HG03066 (cell line): ENCODE measurements at regions not wholly inside any gene's neighbourhood (a gene's known extent, or its start where the extent isn't known, plus 50 kb on each side); places are given as distances from the start of the nearest gene placed in this dataset.

Experiments used
- ATAC-seq: cut with Tn5 transposase; IDR thresholded peaks from one replicate; pipeline ENCODE4 v1.9.1; 2021; ENCODE audit warnings: low read depth; ENCODE audit not compliant: unreplicated experiment

GRCh38 chr1:209266590-209267205, 316.8 kb upstream of the CAMK1G start:
- no peak for ATAC-seq

GRCh38 chr1:209267968-209268367, 315.5 kb upstream of the CAMK1G start:
- ATAC-seq, result no peak

GRCh38 chr1:209268479-209268878, 315.0 kb upstream of the CAMK1G start:
- ATAC-seq, result no peak

- ATAC-seq, result no peak
These were observed 307.2 kb upstream of the CAMK1G start for GRCh38 chr1:209276321-209276720.

GRCh38 chr1:209277662-209278061, 305.9 kb upstream of the CAMK1G start:
- ATAC-seq, result no peak

- ATAC-seq, result no peak
These were observed 291.8 kb upstream of the CAMK1G start for GRCh38 chr1:209291715-209292114.

GRCh38 chr1:209302779-209303568, 280.5 kb upstream of the CAMK1G start:
- ATAC-seq, result no peak

GRCh38 chr1:209304166-209304565, 279.3 kb upstream of the CAMK1G start:
- no peak for ATAC-seq

GRCh38 chr1:209305221-209305954, 278.1 kb upstream of the CAMK1G start:
- no peak for ATAC-seq

- ATAC-seq, result no peak
These were observed 275.7 kb upstream of the CAMK1G start for GRCh38 chr1:209307846-209308245.

GRCh38 chr1:209309198-209309597, 274.3 kb upstream of the CAMK1G start:
- ATAC-seq, result no peak

- ATAC-seq, result no peak
These were observed 271.7 kb upstream of the CAMK1G start for GRCh38 chr1:209311770-209312169.

GRCh38 chr1:209316929-209317328, 266.6 kb upstream of the CAMK1G start:
- no peak for ATAC-seq

- ATAC-seq, result no peak
These were observed 265.1 kb upstream of the CAMK1G start for GRCh38 chr1:209318181-209319056.

- no peak for ATAC-seq
These were observed 264.5 kb upstream of the CAMK1G start for GRCh38 chr1:209319057-209319432.

- no peak for ATAC-seq
These were observed 264.0 kb upstream of the CAMK1G start for GRCh38 chr1:209319549-209319948.

GRCh38 chr1:209323743-209324142, 259.8 kb upstream of the CAMK1G start:
- ATAC-seq, result no peak

GRCh38 chr1:209324901-209325871, 258.3 kb upstream of the CAMK1G start:
- no peak for ATAC-seq

GRCh38 chr1:209326076-209326475, 257.4 kb upstream of the CAMK1G start:
- ATAC-seq, result no peak
